Prostate gland (tissue), 2 donors: ENCODE measurements at regions not wholly inside any gene's neighbourhood (a gene's known extent, or its start where the extent isn't known, plus 50 kb on each side); places are given as distances from the start of the nearest gene placed in this dataset.

ENCODE experiments used
- CTCF ChIP-seq, 4 experiments: fragments of 200-600 bp in 2 of 4; fragments of 450-650 bp in 2 of 4; sonication (generic) in 2 of 4; IDR thresholded peaks; 1 replicate in 3 of 4; 2 replicates in 1 of 4; pipeline ENCODE4 v1.5.1; 2016 to 2019; ENCODE audit warnings: antibody characterized with exemption in 4 of 4, mild to moderate bottlenecking in 2 of 4, moderate library complexity in 2 of 4
- POLR2A ChIP-seq: fragments of 450-650 bp; IDR thresholded peaks from one replicate; pipeline ENCODE4 v1.6.1; 2016; ENCODE audit warnings: antibody characterized with exemption, mild to moderate bottlenecking
- POLR2AphosphoS5 ChIP-seq: sonication (generic); formaldehyde crosslinking; IDR thresholded peaks from one replicate; pipeline ENCODE4 v1.6.1; 2017; ENCODE audit warnings: antibody characterized with exemption

- no peak for TF ChIP-seq CTCF (IDR thresholded peaks at IDR 0.05)
- TF ChIP-seq POLR2AphosphoS5: no peak
- no peak for TF ChIP-seq POLR2A
Measured at GRCh38 chr12:76947304-76947703, 68.5 kb upstream of the CSRP2 start.
